ENCODE measurements at regions not wholly inside any gene's neighbourhood (a gene's known extent, or its start where the extent isn't known, plus 50 kb on each side); places are given as distances from the start of the nearest gene placed in this dataset.
A peak's percentile ranks its signal among the peaks of the same experiment; 100 is the strongest.

DNA sequence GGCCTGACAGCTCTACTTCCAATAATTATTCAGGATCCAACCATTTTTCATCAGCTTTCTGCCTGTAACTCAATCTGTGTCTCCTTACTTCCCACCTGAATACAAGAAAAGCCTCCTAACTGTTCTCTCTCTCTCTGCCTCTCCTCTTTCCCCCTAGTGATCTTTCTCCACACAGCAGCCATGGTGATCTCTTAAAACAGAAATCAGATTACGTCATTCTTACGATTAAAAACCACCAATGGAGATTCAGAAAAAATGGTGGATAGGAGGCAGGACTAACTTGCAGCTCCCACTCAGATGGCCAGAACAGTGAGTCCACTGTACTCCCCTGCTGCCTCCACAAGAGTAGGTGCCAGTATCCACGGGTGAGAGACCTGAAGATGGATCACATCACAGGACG is 431.7 kb downstream of the MBD2 start:
- FAIRE-seq (no peak), ATAC-seq (no peak)

More for the DNA sequence above, 431.7 kb downstream of the MBD2 start:
- ChIA-PET CTCF (ENCODE audit: low intra/inter-chr PET ratio, low total read pairs) (no interaction called here), POLR2A (no interaction called here)
- no peak overlapping the region for H3K9ac ChIP-seq (ENCODE audit: insufficient read depth, low read depth, low read length)
- no peaks in the 10 kb centered on the region for H3K36me3 ChIP-seq (replicated peaks in 1 of 2; ENCODE audit: control insufficient read depth in 1 of 2, insufficient read depth in 2 of 2, low read length in 2 of 2)
- 4% methylated on average over 4 of the region's 4 CpGs for WGBS (ENCODE audit: low lambda C conversion rate)
- no peak overlapping the region for H3K4me2 ChIP-seq (ENCODE audit: low read depth, low read length)
- no TSS peak for BruUV-seq (replicated peaks)
- H3K4me1 ChIP-seq (ENCODE audit: insufficient read depth, low read length), result no peaks in the 10 kb centered on the region
- H4K20me1 ChIP-seq (ENCODE audit: insufficient read depth, low read length), result no peaks in the 10 kb centered on the region
- in situ Hi-C loops (cut with HindIII; ENCODE audit: extremely low pct_ligation_motif_present, low pct_unique_long_range_greater_than_20kb) (no loop called here), intact Hi-C loops (cut with micrococcal nuclease; ENCODE audit: unreplicated experiment) (no loop called here)
- H3K27me3 ChIP-seq (ENCODE audit: control insufficient read depth in 1 of 2, insufficient read depth in 2 of 2, low read length in 2 of 2), result no peaks in the 10 kb centered on the region
- H3K4me3 ChIP-seq (replicated peaks in 1 of 3; ENCODE audit: insufficient read depth in 1 of 3, low read depth in 2 of 3, low read length in 3 of 3), result no peak overlapping the region
- H3K79me2 ChIP-seq (ENCODE audit: insufficient read depth, low read length), result no peaks in the 10 kb centered on the region
- H3K27ac ChIP-seq (ENCODE audit: extremely low read length, insufficient read depth, low read length), result no peak overlapping the region
- H2AFZ ChIP-seq (ENCODE audit: low read length), result no peak overlapping the region
- TF ChIP-seq, protein P1, sequence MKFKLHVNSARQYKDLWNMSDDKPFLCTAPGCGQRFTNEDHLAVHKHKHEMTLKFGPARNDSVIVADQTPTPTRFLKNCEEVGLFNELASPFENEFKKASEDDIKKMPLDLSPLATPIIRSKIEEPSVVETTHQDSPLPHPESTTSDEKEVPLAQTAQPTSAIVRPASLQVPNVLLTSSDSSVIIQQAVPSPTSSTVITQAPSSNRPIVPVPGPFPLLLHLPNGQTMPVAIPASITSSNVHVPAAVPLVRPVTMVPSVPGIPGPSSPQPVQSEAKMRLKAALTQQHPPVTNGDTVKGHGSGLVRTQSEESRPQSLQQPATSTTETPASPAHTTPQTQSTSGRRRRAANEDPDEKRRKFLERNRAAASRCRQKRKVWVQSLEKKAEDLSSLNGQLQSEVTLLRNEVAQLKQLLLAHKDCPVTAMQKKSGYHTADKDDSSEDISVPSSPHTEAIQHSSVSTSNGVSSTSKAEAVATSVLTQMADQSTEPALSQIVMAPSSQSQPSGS (CRISPR knock-in tag; IDR thresholded peaks at IDR 0.05), result no peak
- TF ChIP-seq HCFC1 (IDR thresholded peaks at IDR 0.05; ENCODE audit: low read depth, low read length) (no peak), SP2 (CRISPR knock-in tag; IDR thresholded peaks at IDR 0.05) (no peak), MBNL3 (CRISPR knock-in tag; conservative IDR thresholded peaks at IDR 0.05) (no peak), ATF7 (IDR thresholded peaks at IDR 0.05) (peak; percentile 97), ATF7 (CRISPR knock-in tag; IDR thresholded peaks at IDR 0.05) (no peak), PCBP1 (IDR thresholded peaks at IDR 0.05; ENCODE audit: borderline replicate concordance, low read depth, low read length) (no peak), ZNF891 (CRISPR knock-in tag; IDR thresholded peaks at IDR 0.05) (no peak), SMARCE1 (IDR thresholded peaks at IDR 0.05; ENCODE audit: borderline replicate concordance) (no peak), CREB1 (IDR thresholded peaks at IDR 0.05) (peak; percentile 45), CREB1 (CRISPR knock-in tag; IDR thresholded peaks at IDR 0.05) (no peak), ZNF432 (CRISPR knock-in tag; IDR thresholded peaks at IDR 0.05; ENCODE audit: borderline replicate concordance) (no peak), GPN1 (CRISPR knock-in tag; IDR thresholded peaks at IDR 0.05; ENCODE audit: borderline replicate concordance) (no peak), BCL6 (CRISPR knock-in tag; IDR thresholded peaks at IDR 0.05) (no peak), RFXAP (CRISPR knock-in tag; IDR thresholded peaks at IDR 0.05; ENCODE audit: borderline replicate concordance) (no peak), NFYB (CRISPR knock-in tag; IDR thresholded peaks at IDR 0.05) (no peak), ZBTB3 (CRISPR knock-in tag; IDR thresholded peaks at IDR 0.05; ENCODE audit: borderline replicate concordance, low read depth) (no peak)
- TF ChIP-seq, protein P2, sequence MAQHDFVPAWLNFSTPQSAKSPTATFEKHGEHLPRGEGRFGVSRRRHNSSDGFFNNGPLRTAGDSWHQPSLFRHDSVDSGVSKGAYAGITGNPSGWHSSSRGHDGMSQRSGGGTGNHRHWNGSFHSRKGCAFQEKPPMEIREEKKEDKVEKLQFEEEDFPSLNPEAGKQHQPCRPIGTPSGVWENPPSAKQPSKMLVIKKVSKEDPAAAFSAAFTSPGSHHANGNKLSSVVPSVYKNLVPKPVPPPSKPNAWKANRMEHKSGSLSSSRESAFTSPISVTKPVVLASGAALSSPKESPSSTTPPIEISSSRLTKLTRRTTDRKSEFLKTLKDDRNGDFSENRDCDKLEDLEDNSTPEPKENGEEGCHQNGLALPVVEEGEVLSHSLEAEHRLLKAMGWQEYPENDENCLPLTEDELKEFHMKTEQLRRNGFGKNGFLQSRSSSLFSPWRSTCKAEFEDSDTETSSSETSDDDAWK (CRISPR knock-in tag; IDR thresholded peaks at IDR 0.05), result no peak
- TF ChIP-seq, protein P3, sequence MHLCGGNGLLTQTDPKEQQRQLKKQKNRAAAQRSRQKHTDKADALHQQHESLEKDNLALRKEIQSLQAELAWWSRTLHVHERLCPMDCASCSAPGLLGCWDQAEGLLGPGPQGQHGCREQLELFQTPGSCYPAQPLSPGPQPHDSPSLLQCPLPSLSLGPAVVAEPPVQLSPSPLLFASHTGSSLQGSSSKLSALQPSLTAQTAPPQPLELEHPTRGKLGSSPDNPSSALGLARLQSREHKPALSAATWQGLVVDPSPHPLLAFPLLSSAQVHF (CRISPR knock-in tag; IDR thresholded peaks at IDR 0.05), result no peak
- H3K9me3 ChIP-seq (ENCODE audit: low read length), result peaks cover 5% of the 10 kb centered on the region; the same call in 1 of the 2 replicates
- DNase-seq (ENCODE audit: low spot score), result no peak

Data from HepG2 (cell line).